Sigmoid colon (tissue), 6 donors: ENCODE measurements at regions not wholly inside any gene's neighbourhood (a gene's known extent, or its start where the extent isn't known, plus 50 kb on each side); places are given as distances from the start of the nearest gene placed in this dataset.

ENCODE experiments used
- DNase-seq: peaks from one replicate; pipeline ENCODE4 v3.0.0-alpha.2; 2019
- H3K27ac ChIP-seq, 4 donors: fragments of 200-600 bp; sonication (generic); one replicate each; pipeline ENCODE4 v1.5.1; 2016 to 2019; ENCODE audit warnings: mild to moderate bottlenecking in 1 of 4
- H3K27me3 ChIP-seq, 3 donors: fragments of 200-600 bp; sonication (generic); one replicate each; pipeline ENCODE4 v1.5.1; 2019; ENCODE audit warnings: mild to moderate bottlenecking in 1 of 3
- H3K36me3 ChIP-seq, 4 donors: fragments of 200-600 bp; sonication (generic); one replicate each; pipeline ENCODE4 v1.5.1; 2016 to 2019
- H3K4me1 ChIP-seq, 4 donors: fragments of 200-600 bp; sonication (generic); one replicate each; pipeline ENCODE4 v1.5.1; 2017 to 2019
- H3K4me3 ChIP-seq, 4 donors: fragments of 200-600 bp; sonication (generic); one replicate each; pipeline ENCODE4 v1.5.1; 2017 to 2019; ENCODE audit warnings: mild to moderate bottlenecking in 2 of 4, moderate library complexity in 1 of 4
- H3K9me3 ChIP-seq, 4 donors: fragments of 200-600 bp in 3 of 4; sonication (generic) in 3 of 4; one replicate each; pipeline versions ENCODE4 v1.5.1 to v1.6.1; 2013 to 2019
- EP300 ChIP-seq, 4 donors: sonication (generic); formaldehyde crosslinking; IDR thresholded peaks; one replicate each; pipeline ENCODE4 v1.6.1; 2017; ENCODE audit warnings: antibody characterized with exemption in 4 of 4
- POLR2A ChIP-seq, 2 donors: fragments of 450-650 bp; IDR thresholded peaks; one replicate each; pipeline ENCODE4 v1.6.1; 2016; ENCODE audit warnings: antibody characterized with exemption in 2 of 2, mild to moderate bottlenecking in 2 of 2, moderate library complexity in 2 of 2
- POLR2AphosphoS5 ChIP-seq, 4 donors: sonication (generic); formaldehyde crosslinking; IDR thresholded peaks; one replicate each; pipeline ENCODE4 v1.6.1; 2017; ENCODE audit warnings: antibody characterized with exemption in 4 of 4
- WGBS, 2 donors: extraction: QIAGEN DNeasy Blood & Tissue Kit; methylation state at CpG; one replicate each; pipeline ENCODE4 v1.1.7; 2013; 5-methylcytosine and 5-hydroxymethylcytosine counted together
- intact Hi-C: fragments of 100-400 bp; cut with DNase I; formaldehyde crosslinking; loops from one replicate; pipeline ENCODE4 v1.15.1; 2023
- TF ChIP-seq, protein P1 (sequence below), 4 experiments: fragments of 450-650 bp in 3 of 4; fragments of 200-600 bp in 1 of 4; IDR thresholded peaks; one replicate each; pipeline ENCODE4 v1.5.1; 2016 to 2019; ENCODE audit warnings: antibody characterized with exemption in 4 of 4, mild to moderate bottlenecking in 3 of 4, moderate library complexity in 2 of 4
- donor health status: healthy with polysubstance abuse.
- donor health status: healthy.

DNA sequence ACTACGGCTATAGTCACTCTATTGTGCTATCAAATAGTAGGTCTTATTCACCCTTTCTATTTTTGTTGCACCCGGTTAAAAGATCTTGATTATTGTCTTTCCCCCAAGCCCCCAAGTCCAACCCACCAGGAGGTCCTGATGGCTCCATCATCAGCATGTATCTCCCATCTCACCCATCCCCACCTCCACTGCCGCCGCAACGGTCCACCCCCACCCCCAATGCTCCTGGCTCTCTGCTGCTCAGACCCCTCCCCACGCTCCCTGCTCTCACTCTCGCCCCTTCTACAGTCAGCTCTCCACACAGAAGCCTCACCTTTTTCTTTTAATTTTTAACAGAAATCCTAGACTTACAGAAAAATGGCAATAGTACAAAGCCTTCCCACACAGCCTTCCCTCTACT lies 51.5 kb upstream of the SH3PXD2B start:
- peak; percentile 33 for DNase-seq
- no peak overlapping the region for H3K27ac ChIP-seq
- no peak for TF ChIP-seq POLR2AphosphoS5 (IDR thresholded peaks at IDR 0.05)
- TF ChIP-seq, protein P1, sequence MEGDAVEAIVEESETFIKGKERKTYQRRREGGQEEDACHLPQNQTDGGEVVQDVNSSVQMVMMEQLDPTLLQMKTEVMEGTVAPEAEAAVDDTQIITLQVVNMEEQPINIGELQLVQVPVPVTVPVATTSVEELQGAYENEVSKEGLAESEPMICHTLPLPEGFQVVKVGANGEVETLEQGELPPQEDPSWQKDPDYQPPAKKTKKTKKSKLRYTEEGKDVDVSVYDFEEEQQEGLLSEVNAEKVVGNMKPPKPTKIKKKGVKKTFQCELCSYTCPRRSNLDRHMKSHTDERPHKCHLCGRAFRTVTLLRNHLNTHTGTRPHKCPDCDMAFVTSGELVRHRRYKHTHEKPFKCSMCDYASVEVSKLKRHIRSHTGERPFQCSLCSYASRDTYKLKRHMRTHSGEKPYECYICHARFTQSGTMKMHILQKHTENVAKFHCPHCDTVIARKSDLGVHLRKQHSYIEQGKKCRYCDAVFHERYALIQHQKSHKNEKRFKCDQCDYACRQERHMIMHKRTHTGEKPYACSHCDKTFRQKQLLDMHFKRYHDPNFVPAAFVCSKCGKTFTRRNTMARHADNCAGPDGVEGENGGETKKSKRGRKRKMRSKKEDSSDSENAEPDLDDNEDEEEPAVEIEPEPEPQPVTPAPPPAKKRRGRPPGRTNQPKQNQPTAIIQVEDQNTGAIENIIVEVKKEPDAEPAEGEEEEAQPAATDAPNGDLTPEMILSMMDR (IDR thresholded peaks at IDR 0.05) = no peak
- TF ChIP-seq POLR2A (IDR thresholded peaks at IDR 0.05) = no peak
- TF ChIP-seq EP300 (IDR thresholded peaks at IDR 0.05) = no peak
- H3K4me3 ChIP-seq = no peak overlapping the region
- peaks cover 0 to 18% (median 5%) of the 10 kb centered on the region in 4 donors for H3K4me1 ChIP-seq
- intact Hi-C loops = no loop called here
- WGBS, 2 donors = 94 to 95% methylated on average over 7 of the region's 7 CpGs
- no peaks in the 10 kb centered on the region for H3K9me3 ChIP-seq
- no peaks in the 10 kb centered on the region for H3K36me3 ChIP-seq
- no peaks in the 10 kb centered on the region for H3K27me3 ChIP-seq

DNA sequence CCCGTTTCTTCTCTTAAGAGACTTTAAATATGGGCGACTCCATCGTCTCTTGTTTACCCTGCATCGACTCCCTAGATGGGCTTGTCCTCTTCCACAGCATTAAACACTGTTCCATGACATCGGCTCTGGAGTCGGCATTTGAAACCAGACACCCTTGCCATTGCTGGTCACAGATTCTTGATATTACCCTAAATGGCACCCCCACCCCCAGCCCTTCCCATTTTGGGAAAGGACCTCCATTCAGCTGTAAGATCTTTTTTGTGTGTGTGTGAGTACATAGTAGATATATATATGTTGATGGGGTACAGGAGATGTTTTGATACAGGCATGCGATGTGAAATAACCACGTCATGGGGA lies 51.1 kb upstream of the SH3PXD2B start:
- Histone ChIP-seq H3K9me3 (no peaks in the 10 kb centered on the region), H3K27me3 (no peaks in the 10 kb centered on the region), H3K36me3 (no peaks in the 10 kb centered on the region), H3K27ac (peak overlapping the region in 2 of 4 donors; percentile 58 to 68), H3K4me3 (no peak overlapping the region), H3K4me1 (peaks cover 0 to 18% (median 5%) of the 10 kb centered on the region in 4 donors)
- 86 to 88% methylated on average over 8 of the region's 8 CpGs for WGBS, 2 donors
- peak; percentile 54 for DNase-seq
- intact Hi-C loops = no loop called here
- no peak for TF ChIP-seq EP300 (IDR thresholded peaks at IDR 0.05)
- TF ChIP-seq, protein P1 (IDR thresholded peaks at IDR 0.05) = no peak
- TF ChIP-seq POLR2A (IDR thresholded peaks at IDR 0.05) = no peak
- TF ChIP-seq POLR2AphosphoS5 (IDR thresholded peaks at IDR 0.05) = no peak

DNA sequence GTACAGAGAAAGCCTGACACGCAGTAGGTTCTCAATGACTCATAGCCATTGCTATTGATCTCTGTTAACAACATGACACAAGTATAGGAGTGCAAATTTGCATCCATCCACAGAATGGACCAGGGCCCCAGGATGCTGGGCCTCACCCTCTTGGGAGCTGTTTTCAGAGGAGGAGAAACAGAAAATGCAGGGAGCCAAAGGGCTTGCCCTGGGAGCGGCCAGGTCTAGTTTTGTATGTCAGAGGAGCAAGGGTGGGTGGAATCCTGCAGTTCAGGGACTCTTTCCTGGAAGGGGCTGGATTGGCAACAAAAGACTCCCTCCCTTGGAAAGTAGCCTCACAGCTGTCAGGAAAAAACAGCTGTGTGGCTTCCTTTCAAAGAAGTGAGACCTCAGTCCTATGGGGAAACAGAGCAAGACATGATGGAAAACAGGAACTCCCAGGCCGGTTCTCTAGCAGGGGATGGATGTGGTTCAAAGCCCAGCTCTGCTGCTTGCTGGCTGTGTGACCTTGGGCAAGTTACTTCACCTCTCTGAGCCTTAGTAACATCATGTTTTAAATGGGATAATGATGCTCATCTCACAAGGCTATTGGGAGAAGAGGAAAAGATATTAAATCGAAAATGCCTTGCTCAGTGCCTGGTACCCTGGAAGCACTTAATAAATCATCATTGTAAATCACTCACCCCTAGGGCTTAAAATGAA lies 50.5 kb upstream of the SH3PXD2B start:
- intact Hi-C loops = no loop called here
- peak; percentile 77 for DNase-seq
- H3K27ac ChIP-seq = peak overlapping the region; percentile 48 to 68 (median 55)
- no peak overlapping the region for H3K4me3 ChIP-seq
- TF ChIP-seq, protein P1 (IDR thresholded peaks at IDR 0.05) = no peak
- TF ChIP-seq EP300 (IDR thresholded peaks at IDR 0.05) (peak in 1 of 4 donors; percentile 7), POLR2AphosphoS5 (IDR thresholded peaks at IDR 0.05) (peak; percentile 29 to 71 (median 52)), POLR2A (IDR thresholded peaks at IDR 0.05) (no peak)
- H3K9me3 ChIP-seq = no peaks in the 10 kb centered on the region
- peaks cover 0 to 18% (median 5%) of the 10 kb centered on the region in 4 donors for H3K4me1 ChIP-seq
- WGBS, 2 donors = 59 to 77% methylated on average over 4 of the region's 4 CpGs
- no peaks in the 10 kb centered on the region for H3K36me3 ChIP-seq
- H3K27me3 ChIP-seq = no peaks in the 10 kb centered on the region

DNA sequence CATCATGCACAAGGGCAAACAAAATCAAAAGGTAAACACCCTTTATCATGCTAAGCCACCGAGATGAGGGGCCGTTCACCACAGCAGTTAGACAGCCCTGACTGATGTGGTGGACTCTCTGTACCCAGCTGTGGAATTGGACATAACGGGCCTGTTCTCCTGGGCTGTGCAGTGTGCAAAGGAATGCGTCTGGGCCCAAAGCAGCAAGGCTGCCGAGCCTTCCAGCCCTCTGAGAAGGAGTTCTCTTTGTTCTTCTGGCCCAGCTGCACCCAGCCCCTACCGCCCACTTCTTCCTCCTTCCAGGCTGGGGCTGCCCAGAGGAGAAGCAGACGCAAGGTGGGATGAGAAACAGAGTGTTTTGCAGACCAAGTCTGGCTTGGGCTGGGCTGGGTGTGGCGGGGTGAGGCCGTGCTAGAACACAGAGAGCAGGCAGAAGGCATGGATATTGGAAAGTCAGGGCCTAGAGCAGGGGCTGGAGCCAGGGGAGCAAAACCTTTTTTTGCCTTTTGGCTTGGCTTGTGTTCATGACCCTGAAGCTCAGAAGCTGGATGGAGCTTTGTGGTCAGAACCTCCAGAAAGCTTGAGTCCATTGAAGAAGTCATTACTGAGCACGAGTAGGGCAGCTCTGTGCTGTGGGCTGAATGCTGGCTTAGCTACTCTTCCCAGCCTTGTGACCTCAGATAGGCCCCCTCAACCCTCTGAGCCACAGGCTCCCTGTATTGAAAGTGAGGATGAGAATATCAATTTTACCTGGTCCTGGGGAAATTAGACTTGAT lies 49.8 kb upstream of the SH3PXD2B start:
- TF ChIP-seq POLR2A (IDR thresholded peaks at IDR 0.05) (no peak), POLR2AphosphoS5 (IDR thresholded peaks at IDR 0.05) (peak in 3 of 4 donors; percentile 6 to 43 (median 20))
- DNase-seq = peak; percentile 80
- no peaks in the 10 kb centered on the region for H3K27me3 ChIP-seq
- no peaks in the 10 kb centered on the region for H3K9me3 ChIP-seq
- WGBS, 2 donors = 12 to 46% methylated on average over 10 of the region's 10 CpGs
- peak overlapping the region; percentile 48 to 68 (median 55) for H3K27ac ChIP-seq
- intact Hi-C loops = no loop called here
- H3K4me1 ChIP-seq = peaks cover 0 to 18% (median 5%) of the 10 kb centered on the region in 4 donors
- no peak overlapping the region for H3K4me3 ChIP-seq
- H3K36me3 ChIP-seq = no peaks in the 10 kb centered on the region
